ENCODE measurements at regions not wholly inside any gene's neighbourhood (a gene's known extent, or its start where the extent isn't known, plus 50 kb on each side); places are given as distances from the start of the nearest gene placed in this dataset.

DNA sequence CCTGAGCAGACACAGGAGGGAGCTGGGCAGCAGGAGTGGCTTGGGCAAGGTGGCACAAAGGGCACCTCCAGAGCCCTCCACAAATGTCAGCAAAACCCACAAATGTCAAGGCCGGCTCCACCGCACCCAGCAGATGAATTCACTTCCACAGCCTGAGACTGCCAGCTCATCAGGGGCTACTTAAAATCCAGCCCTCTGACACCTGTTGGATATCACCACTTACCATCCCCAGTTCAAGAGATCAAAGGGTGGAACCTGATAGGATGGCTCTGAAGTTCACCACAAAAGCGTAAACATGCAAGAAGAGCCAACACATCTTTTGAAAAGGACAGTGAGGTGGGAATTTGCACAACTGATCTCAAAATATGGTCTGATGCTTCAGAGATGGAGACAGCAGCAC is 168.6 kb upstream of the GRK3 start:
- FAIRE-seq (no peak), DNase-seq (ENCODE audit: low read depth, low spot score) (no peak)
- dilution Hi-C loops (cut with MboI; ENCODE audit: extremely low pct_ligation_motif_present, low sequenced_read_pairs) (no loop called here), intact Hi-C loops (cut with micrococcal nuclease) (no loop called here)
- ChIA-PET POLR2A (no interaction called here), CTCF (no interaction called here)
- BruUV-seq (replicated peaks) = no TSS peak
- H3K79me2 ChIP-seq (ENCODE audit: control insufficient read depth, insufficient read depth, low read length) = peaks cover 6% of the 10 kb centered on the region
- H3K9me1 ChIP-seq (replicated peaks; ENCODE audit: control insufficient read depth, extremely low read depth, insufficient read depth, low read length) = no peaks in the 10 kb centered on the region
- H3K9ac ChIP-seq (replicated peaks; ENCODE audit: extremely low read depth, insufficient read depth, low read length) = no peak overlapping the region
- no peaks in the 10 kb centered on the region for H3K27me3 ChIP-seq (ENCODE audit: control insufficient read depth in 2 of 2, insufficient read depth in 2 of 2, low read length in 2 of 2)
- H3K4me2 ChIP-seq (ENCODE audit: insufficient read depth, low read length) = no peak overlapping the region
- no peak overlapping the region for H3K4me3 ChIP-seq (replicated peaks in 1 of 3; ENCODE audit: insufficient read depth in 1 of 3, low read depth in 1 of 3, low read length in 3 of 3)
- peaks cover 5% of the 10 kb centered on the region for H3K4me1 ChIP-seq (ENCODE audit: control insufficient read depth, extremely low read depth, insufficient read depth, low read length)
- H3K36me3 ChIP-seq (ENCODE audit: control insufficient read depth in 2 of 2, extremely low read depth in 1 of 2, insufficient read depth in 2 of 2, low read length in 2 of 2) = no peaks in the 10 kb centered on the region
- H4K20me1 ChIP-seq (replicated peaks; ENCODE audit: control insufficient read depth, extremely low read depth, insufficient read depth, low read length) = no peaks in the 10 kb centered on the region
- H3K27ac ChIP-seq (ENCODE audit: insufficient read depth, low read depth, low read length) = no peak overlapping the region
- H3K9me3 ChIP-seq (replicated peaks; ENCODE audit: control insufficient read depth, insufficient read depth, low read length) = no peaks in the 10 kb centered on the region
- no peak for TF ChIP-seq FOS (IDR thresholded peaks at IDR 0.05; ENCODE audit: borderline replicate concordance, insufficient read depth, low read length)
- TF ChIP-seq, protein P1, sequence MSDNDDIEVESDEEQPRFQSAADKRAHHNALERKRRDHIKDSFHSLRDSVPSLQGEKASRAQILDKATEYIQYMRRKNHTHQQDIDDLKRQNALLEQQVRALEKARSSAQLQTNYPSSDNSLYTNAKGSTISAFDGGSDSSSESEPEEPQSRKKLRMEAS (IDR thresholded peaks at IDR 0.05; ENCODE audit: insufficient read depth, insufficient read length) = no peak
- TF ChIP-seq MYC (IDR thresholded peaks at IDR 0.05; ENCODE audit: low read depth, low read length) = no peak
- no peak for TF ChIP-seq EZH2 (IDR thresholded peaks at IDR 0.05; ENCODE audit: borderline replicate concordance, low read depth, low read length, severe bottlenecking)
- no peak for TF ChIP-seq POLR2AphosphoS5 (IDR thresholded peaks at IDR 0.05; ENCODE audit: insufficient read depth, low read depth, low read length)
- no peak for TF ChIP-seq POLR2A (IDR thresholded peaks at IDR 0.05; ENCODE audit: low read depth, low read length)
- no peak for TF ChIP-seq JUN (IDR thresholded peaks at IDR 0.05; ENCODE audit: borderline replicate concordance, insufficient read depth, insufficient read length, low read depth)
- TF ChIP-seq GATA2 (IDR thresholded peaks at IDR 0.05; ENCODE audit: insufficient read depth, insufficient read length, low read depth, low read length) = no peak
- TF ChIP-seq, protein P2, sequence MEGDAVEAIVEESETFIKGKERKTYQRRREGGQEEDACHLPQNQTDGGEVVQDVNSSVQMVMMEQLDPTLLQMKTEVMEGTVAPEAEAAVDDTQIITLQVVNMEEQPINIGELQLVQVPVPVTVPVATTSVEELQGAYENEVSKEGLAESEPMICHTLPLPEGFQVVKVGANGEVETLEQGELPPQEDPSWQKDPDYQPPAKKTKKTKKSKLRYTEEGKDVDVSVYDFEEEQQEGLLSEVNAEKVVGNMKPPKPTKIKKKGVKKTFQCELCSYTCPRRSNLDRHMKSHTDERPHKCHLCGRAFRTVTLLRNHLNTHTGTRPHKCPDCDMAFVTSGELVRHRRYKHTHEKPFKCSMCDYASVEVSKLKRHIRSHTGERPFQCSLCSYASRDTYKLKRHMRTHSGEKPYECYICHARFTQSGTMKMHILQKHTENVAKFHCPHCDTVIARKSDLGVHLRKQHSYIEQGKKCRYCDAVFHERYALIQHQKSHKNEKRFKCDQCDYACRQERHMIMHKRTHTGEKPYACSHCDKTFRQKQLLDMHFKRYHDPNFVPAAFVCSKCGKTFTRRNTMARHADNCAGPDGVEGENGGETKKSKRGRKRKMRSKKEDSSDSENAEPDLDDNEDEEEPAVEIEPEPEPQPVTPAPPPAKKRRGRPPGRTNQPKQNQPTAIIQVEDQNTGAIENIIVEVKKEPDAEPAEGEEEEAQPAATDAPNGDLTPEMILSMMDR (IDR thresholded peaks at IDR 0.05; ENCODE audit: extremely low read depth in 1 of 2, insufficient read depth in 1 of 2, low read depth in 1 of 2, low read length in 2 of 2) = no peak
- no peak overlapping the region for H2AFZ ChIP-seq (ENCODE audit: low read depth, low read length)
